IMR-90 (cell line): ENCODE measurements at regions not wholly inside any gene's neighbourhood (a gene's known extent, or its start where the extent isn't known, plus 50 kb on each side); places are given as distances from the start of the nearest gene placed in this dataset.

ENCODE experiments used
- ATAC-seq: fragments of 200-7000 bp; cut with Tn5 transposase; 2 replicates; pipeline ENCODE4 v1.9.1; 2020; ENCODE audit warnings: low read depth, mild to moderate bottlenecking, moderate library complexity
- BruUV-seq: library from RNA; stranded (reverse); fragments of 400-500 nt; replicated peaks from 2 replicates; lab custom pipeline; 2021; lab: Mats Ljungman, UMichigan
- CTCF ChIA-PET: fragments of 300-600 bp; formaldehyde crosslinking; extraction: SDS; loops from one replicate; lab custom pipeline; 2021; ENCODE audit warnings: antibody characterized with exemption; lab: Yijun Ruan, JAX
- POLR2A ChIA-PET: fragments of 300-600 bp; sonication (Branson Sonifier 250); formaldehyde crosslinking; loops from one replicate; lab custom pipeline; 2022; ENCODE audit warnings: antibody characterized with exemption; ENCODE audit not compliant: unreplicated experiment; lab: Charles Lee
- DNase-seq: peaks from one replicate; pipeline ENCODE4 v3.0.0; 2013
- H2AFZ ChIP-seq: replicated peaks from 2 replicates; pipeline ENCODE3; 2013; ENCODE audit warnings: low read length, mild to moderate bottlenecking; ENCODE audit not compliant: poor library complexity
- H2AK5ac ChIP-seq: 2 replicates; pipeline ENCODE4 v1.6.1; 2013; ENCODE audit warnings: low read depth, low read length, inconsistent platforms
- H2AK9ac ChIP-seq: replicated peaks from 2 replicates; pipeline ENCODE3; 2013; ENCODE audit warnings: mild to moderate bottlenecking, low read depth, low read length, moderate library complexity; ENCODE audit not compliant: poor library complexity
- H2BK120ac ChIP-seq: 2 replicates; pipeline ENCODE4 v1.6.1; 2013; ENCODE audit warnings: low read depth, low read length, inconsistent platforms
- H2BK15ac ChIP-seq: 3 replicates; pipeline ENCODE4 v1.6.1; 2013; ENCODE audit warnings: low read depth, low read length, inconsistent platforms
- H2BK20ac ChIP-seq: 2 replicates; pipeline ENCODE4 v1.6.1; 2013; ENCODE audit warnings: low read depth, mild to moderate bottlenecking, inconsistent platforms, low read length, moderate library complexity
- H2BK5ac ChIP-seq: 2 replicates; pipeline ENCODE4 v1.6.1; 2013; ENCODE audit warnings: mild to moderate bottlenecking, low read depth, low read length, inconsistent platforms; ENCODE audit not compliant: poor library complexity, severe bottlenecking
- H3K14ac ChIP-seq: replicated peaks from 2 replicates; pipeline ENCODE4 v1.6.1; 2013; ENCODE audit warnings: low read depth, low read length, inconsistent platforms
- H3K18ac ChIP-seq: 2 replicates; pipeline ENCODE4 v1.6.1; 2013; ENCODE audit warnings: low read depth, low read length, control low read depth
- H3K23ac ChIP-seq: 2 replicates; pipeline ENCODE4 v1.6.1; 2013; ENCODE audit warnings: low read depth, low read length, inconsistent platforms
- H3K27ac ChIP-seq: 2 replicates; pipeline ENCODE4 v1.5.1; 2013; ENCODE audit warnings: mild to moderate bottlenecking, control low read depth, low read length; ENCODE audit not compliant: insufficient read depth
- H3K27me3 ChIP-seq: 2 replicates; pipeline ENCODE4 v1.6.1; 2013; ENCODE audit warnings: low read length; ENCODE audit not compliant: control insufficient read depth, insufficient read depth
- H3K36me3 ChIP-seq: 2 replicates; pipeline ENCODE4 v1.6.1; 2013; ENCODE audit warnings: low read length, mixed read lengths; ENCODE audit not compliant: control insufficient read depth, insufficient read depth
- H3K4ac ChIP-seq: 2 replicates; pipeline ENCODE4 v1.6.1; 2013; ENCODE audit warnings: low read depth, low read length, inconsistent platforms
- H3K4me1 ChIP-seq: 2 replicates; pipeline ENCODE4 v1.6.1; 2013; ENCODE audit warnings: low read length, mixed read lengths; ENCODE audit not compliant: control insufficient read depth, insufficient read depth
- H3K4me2 ChIP-seq: 2 replicates; pipeline ENCODE4 v1.6.1; 2013; ENCODE audit warnings: low read depth, mild to moderate bottlenecking, control low read depth, low read length, moderate library complexity
- H3K4me3 ChIP-seq: 2 replicates; pipeline ENCODE4 v1.5.1; 2013; ENCODE audit warnings: low read depth, mild to moderate bottlenecking, control low read depth, low read length, moderate library complexity; ENCODE audit not compliant: insufficient read depth
- H3K56ac ChIP-seq: 2 replicates; pipeline ENCODE4 v1.6.1; 2013; ENCODE audit warnings: low read length, inconsistent platforms; ENCODE audit not compliant: insufficient read depth; ENCODE audit errors: extremely low read depth
- H3K79me1 ChIP-seq, 2 experiments: 2 replicates each; pipeline ENCODE4 v1.6.1; 2013; ENCODE audit warnings: low read length in 2 of 2, inconsistent platforms in 1 of 2, low read depth in 1 of 2
- H3K9ac ChIP-seq: 2 replicates; pipeline ENCODE4 v1.6.1; 2013; ENCODE audit warnings: low read depth, low read length, control low read depth
- H3K9me1 ChIP-seq: 2 replicates; pipeline ENCODE4 v1.6.1; 2013; ENCODE audit warnings: low read length, inconsistent platforms; ENCODE audit not compliant: insufficient read depth
- H3K9me3 ChIP-seq: 2 replicates; pipeline ENCODE4 v1.6.1; 2013; ENCODE audit warnings: low read length; ENCODE audit not compliant: control insufficient read depth, insufficient read depth
- H4K20me1 ChIP-seq: 2 replicates; pipeline ENCODE4 v1.6.1; 2013; ENCODE audit warnings: low read length, inconsistent platforms; ENCODE audit not compliant: insufficient read depth
- H4K5ac ChIP-seq: 2 replicates; pipeline ENCODE4 v1.6.1; 2013; ENCODE audit warnings: mild to moderate bottlenecking, low read depth, low read length, control low read depth
- H4K8ac ChIP-seq, 2 experiments: 2 replicates each; pipeline ENCODE4 v1.6.1; 2013; ENCODE audit warnings: low read depth in 2 of 2, low read length in 2 of 2, control low read depth in 1 of 2, inconsistent platforms in 1 of 2
- H4K91ac ChIP-seq: 2 replicates; pipeline ENCODE4 v1.6.1; 2013; ENCODE audit warnings: low read depth, low read length, inconsistent platforms; ENCODE audit not compliant: insufficient read depth
- BHLHE40 ChIP-seq: fragments of 150-350 bp; IDR thresholded peaks from 2 replicates; pipeline ENCODE4 v1.6.1; 2016; ENCODE audit warnings: mild to moderate bottlenecking, low read depth, low read length
- CEBPB ChIP-seq: IDR thresholded peaks from 2 replicates; pipeline ENCODE4 v1.6.1; 2012; ENCODE audit warnings: low read depth, low read length, improper control_type of control experiment
- CHD1 ChIP-seq: IDR thresholded peaks from 2 replicates; pipeline ENCODE4 v1.6.1; 2012; ENCODE audit warnings: low read depth, low read length, improper control_type of control experiment
- CTCF ChIP-seq: conservative IDR thresholded peaks from 2 replicates; pipeline ENCODE4 v1.5.1; 2012; ENCODE audit warnings: mild to moderate bottlenecking, low read depth, low read length, improper control_type of control experiment
- ELK1 ChIP-seq: fragments of 150-350 bp; IDR thresholded peaks from 2 replicates; pipeline ENCODE4 v1.6.1; 2016; ENCODE audit warnings: low read depth, mild to moderate bottlenecking, low read length, moderate library complexity, borderline replicate concordance
- FOS ChIP-seq: fragments of 150-350 bp; IDR thresholded peaks from 2 replicates; pipeline ENCODE4 v1.6.1; 2016; ENCODE audit warnings: low read depth, low read length
- MAZ ChIP-seq: IDR thresholded peaks from 2 replicates; pipeline ENCODE4 v1.6.1; 2012; ENCODE audit warnings: low read depth, mild to moderate bottlenecking, low read length, improper control_type of control experiment, moderate library complexity, borderline replicate concordance
- MXI1 ChIP-seq: IDR thresholded peaks from 2 replicates; pipeline ENCODE4 v1.6.1; 2012; ENCODE audit warnings: low read depth, mild to moderate bottlenecking, low read length, moderate library complexity, borderline replicate concordance
- NFE2L2 ChIP-seq: fragments of 150-350 bp; IDR thresholded peaks from 2 replicates; pipeline ENCODE4 v1.6.1; 2016; ENCODE audit warnings: low read depth, mild to moderate bottlenecking, low read length
- POLR2A ChIP-seq: IDR thresholded peaks from 2 replicates; pipeline ENCODE4 v1.6.1; 2012; ENCODE audit warnings: mild to moderate bottlenecking, low read depth, low read length
- RAD21 ChIP-seq: IDR thresholded peaks from 2 replicates; pipeline ENCODE4 v1.6.1; 2012; ENCODE audit warnings: low read length, improper control_type of control experiment
- RCOR1 ChIP-seq: IDR thresholded peaks from 2 replicates; pipeline ENCODE4 v1.6.1; 2012; ENCODE audit warnings: mild to moderate bottlenecking, low read length, improper control_type of control experiment; ENCODE audit not compliant: insufficient replicate concordance
- RFX5 ChIP-seq: IDR thresholded peaks from 2 replicates; pipeline ENCODE4 v1.8.0; 2012; ENCODE audit warnings: low read depth, mild to moderate bottlenecking, low read length, moderate library complexity
- USF2 ChIP-seq: fragments of 150-350 bp; IDR thresholded peaks from 2 replicates; pipeline ENCODE4 v1.6.1; 2017; ENCODE audit warnings: mild to moderate bottlenecking, antibody characterized with exemption, low read length, low read depth
- whole genome bisulfite sequencing, 2 experiments: methylation state at CpG; one replicate each; pipeline versions ENCODE4 v1.1.5 to v1.1.7; 2013; ENCODE audit warnings: missing lambda C conversion rate in 2 of 2; ENCODE audit not compliant: insufficient read length in 1 of 2; ENCODE audit errors: extremely low coverage in 2 of 2; 5-methylcytosine and 5-hydroxymethylcytosine counted together
- dilution Hi-C: fragments of 300-500 bp; cut with HindIII; formaldehyde crosslinking; loops from one replicate; pipeline ENCODE4 v1.14.3; 2018; ENCODE audit warnings: low sequenced_read_pairs; ENCODE audit not compliant: unreplicated experiment
- in situ Hi-C: fragments of 300-500 bp; cut with MboI; formaldehyde crosslinking; loops from 3 replicates; pipeline ENCODE4 v1.14.3; 2019; ENCODE audit warnings: low sequenced_read_pairs, inconsistent platforms, mixed read lengths
- intact Hi-C: fragments of 100-400 bp; cut with micrococcal nuclease; formaldehyde crosslinking; loops from 2 replicates; pipeline ENCODE4 v1.10.0; 2022

- Histone ChIP-seq H2BK5ac (no peak overlapping the region), H3K4me3 (no peak overlapping the region), H3K79me1 (no peaks in the 10 kb centered on the region), H3K4me2 (no peak overlapping the region), H4K8ac (no peak overlapping the region), H3K27me3 (no peaks in the 10 kb centered on the region), H3K56ac (no peak overlapping the region), H3K9me1 (no peaks in the 10 kb centered on the region), H2AFZ (no peak overlapping the region), H3K4me1 (no peaks in the 10 kb centered on the region), H2BK15ac (no peak overlapping the region), H4K20me1 (no peaks in the 10 kb centered on the region), H3K9ac (no peak overlapping the region), H2BK20ac (no peak overlapping the region), H3K23ac (no peak overlapping the region), H3K4ac (no peak overlapping the region), H3K27ac (no peak overlapping the region), H4K5ac (no peak overlapping the region), H3K14ac (no peak overlapping the region), H3K36me3 (no peaks in the 10 kb centered on the region), H2BK120ac (no peak overlapping the region), H2AK9ac (no peak overlapping the region), H2AK5ac (no peak overlapping the region), H3K18ac (no peak overlapping the region), H3K9me3 (peaks cover 6% of the 10 kb centered on the region), H4K91ac (no peak overlapping the region)
- no CpG with 5 or more reads among the region's 1 CpG for WGBS, 2 experiments
- BruUV-seq, result no TSS peak
- no peak for ATAC-seq
- dilution Hi-C loops, result no loop called here
- intact Hi-C loops, result no loop called here
- CTCF ChIA-PET, result no interaction called here
- TF ChIP-seq CTCF (no peak), NFE2L2 (no peak), POLR2A (no peak), CHD1 (no peak), MXI1 (no peak), FOS (no peak), RAD21 (no peak), USF2 (no peak), MAZ (no peak), RCOR1 (no peak), CEBPB (no peak), ELK1 (no peak), RFX5 (no peak), BHLHE40 (no peak)
- in situ Hi-C loops, result no loop called here
- no peak for DNase-seq
- POLR2A ChIA-PET, result no interaction called here
These were observed 274.2 kb downstream of the CDH19 start for GRCh38 chr18:66329716-66330115.
